SKM-1 (cell line): ENCODE measurements at regions not wholly inside any gene's neighbourhood (a gene's known extent, or its start where the extent isn't known, plus 50 kb on each side); places are given as distances from the start of the nearest gene placed in this dataset.

ENCODE experiments used
- DNase-seq: peaks from one replicate; lab custom pipeline; 2025; ENCODE audit not compliant: unreplicated experiment; lab: John Stamatoyannopoulos, UW

- DNase-seq = no peak
Measured at GRCh38 chr12:67217647-67218046, 51.5 kb upstream of the CAND1 start.
